Activated T-cell treated with anti-CD3 and anti-CD28 coated beads, Interleukin-2, amount 50 U/mL, for 1 hour (primary cell): ENCODE measurements at regions not wholly inside any gene's neighbourhood (a gene's known extent, or its start where the extent isn't known, plus 50 kb on each side); places are given as distances from the start of the nearest gene placed in this dataset.
"Not testable (repeated sequence)": the region's sequence is repeated elsewhere in the genome, so short reads cannot be mapped to it uniquely, and the experiment has no call there.

ENCODE experiments used
- DNase-seq: peaks from one replicate; pipeline ENCODE4 v3.0.0-alpha.2; 2020

DNA sequence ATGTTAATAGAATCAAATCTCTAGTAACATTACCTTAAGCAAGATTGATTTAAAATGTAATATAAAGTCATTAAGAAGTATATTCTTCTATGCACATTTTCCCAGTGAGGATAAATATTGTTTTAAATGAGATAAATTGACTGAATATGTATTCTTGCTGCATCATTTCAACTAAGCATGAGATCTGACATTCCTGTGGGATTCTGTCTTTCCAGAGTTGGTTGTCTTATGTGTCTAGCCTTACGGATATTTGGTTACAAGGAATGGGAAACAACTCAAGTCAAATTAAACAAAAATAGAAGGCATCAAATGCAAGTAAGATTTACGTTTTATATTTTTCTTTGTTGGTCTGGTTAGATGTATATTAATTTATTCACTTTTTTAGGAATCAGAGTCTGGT is 287.5 kb downstream of the PTGER3 start:
- no peak for DNase-seq

DNA sequence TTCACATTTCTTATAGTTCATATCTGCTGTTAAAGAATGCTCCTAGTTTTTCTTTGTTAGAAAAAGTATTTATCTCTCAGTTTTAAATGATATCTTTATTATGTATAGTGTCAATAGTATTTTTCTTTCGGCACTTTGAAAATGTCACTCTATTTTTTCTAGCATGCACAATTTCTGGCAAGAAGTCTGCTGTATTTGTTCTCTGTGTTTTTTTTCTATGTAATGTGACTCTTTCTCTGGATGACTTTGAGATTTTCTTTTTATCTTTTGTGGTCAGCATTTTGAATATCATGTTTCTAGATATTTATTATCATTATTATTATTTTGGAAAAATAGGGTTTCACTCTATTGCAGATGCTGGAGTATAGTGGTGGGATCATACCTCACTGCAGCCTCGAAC is 285.2 kb downstream of the PTGER3 start:
- DNase-seq: no peak

DNA sequence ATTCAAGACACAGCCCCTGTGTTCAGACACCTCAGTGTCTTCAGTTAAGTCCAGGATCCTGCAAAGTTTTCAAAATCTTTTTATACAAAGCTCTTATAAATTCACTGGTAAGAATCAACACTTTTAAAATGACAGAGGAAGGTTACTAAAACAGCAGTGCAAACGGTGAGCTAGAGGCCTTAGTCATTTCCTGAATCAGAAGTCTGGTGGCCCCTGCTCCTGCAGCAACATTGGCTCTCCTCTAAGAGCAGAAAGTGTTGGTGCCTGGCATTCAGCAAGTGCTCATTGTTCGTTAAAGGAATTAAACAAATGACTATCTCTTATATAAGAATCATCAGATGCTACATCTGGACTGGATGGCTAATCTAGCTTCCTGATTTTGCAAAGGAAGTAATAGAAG is 282.9 kb downstream of the PTGER3 start:
- no peak for DNase-seq

DNA sequence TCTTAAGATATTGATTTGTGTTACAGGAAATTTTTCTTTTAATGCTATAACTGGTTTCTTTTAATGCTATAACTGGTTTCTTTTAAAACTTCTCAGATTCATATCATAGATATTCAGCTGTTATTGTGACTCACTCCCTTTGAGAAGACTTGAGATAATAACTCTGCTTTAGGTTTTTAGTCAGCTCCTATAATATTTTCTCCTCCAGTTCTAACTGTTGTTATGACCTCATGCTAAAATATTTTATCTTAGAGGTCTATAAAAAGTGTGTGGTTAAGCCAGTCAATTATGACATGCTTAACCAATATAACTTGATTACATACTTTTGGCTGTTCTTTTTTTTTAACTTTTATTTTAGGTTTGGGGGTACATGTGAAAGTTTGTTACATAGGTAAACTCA is 280.2 kb downstream of the PTGER3 start:
- no peak for DNase-seq

DNA sequence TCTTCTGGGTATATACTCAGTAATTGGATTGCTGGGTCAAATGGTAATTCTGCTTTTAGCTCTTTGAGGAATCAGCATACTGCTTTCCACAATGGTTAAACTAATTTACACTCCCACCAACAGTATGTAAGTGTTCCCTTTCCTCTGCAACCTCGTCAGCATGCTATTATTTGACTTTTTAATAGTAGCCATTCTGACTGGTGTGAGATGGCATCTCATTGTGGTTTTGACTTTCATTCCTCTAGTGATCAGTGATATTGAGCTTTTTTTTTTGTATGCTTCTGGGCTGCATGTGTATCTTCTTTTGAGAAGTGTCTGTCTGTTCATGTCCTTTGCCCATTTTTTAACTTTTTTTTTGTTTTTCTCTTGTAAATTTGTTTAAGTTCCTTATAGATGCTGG is 279.4 kb downstream of the PTGER3 start:
- DNase-seq: no peak

DNA sequence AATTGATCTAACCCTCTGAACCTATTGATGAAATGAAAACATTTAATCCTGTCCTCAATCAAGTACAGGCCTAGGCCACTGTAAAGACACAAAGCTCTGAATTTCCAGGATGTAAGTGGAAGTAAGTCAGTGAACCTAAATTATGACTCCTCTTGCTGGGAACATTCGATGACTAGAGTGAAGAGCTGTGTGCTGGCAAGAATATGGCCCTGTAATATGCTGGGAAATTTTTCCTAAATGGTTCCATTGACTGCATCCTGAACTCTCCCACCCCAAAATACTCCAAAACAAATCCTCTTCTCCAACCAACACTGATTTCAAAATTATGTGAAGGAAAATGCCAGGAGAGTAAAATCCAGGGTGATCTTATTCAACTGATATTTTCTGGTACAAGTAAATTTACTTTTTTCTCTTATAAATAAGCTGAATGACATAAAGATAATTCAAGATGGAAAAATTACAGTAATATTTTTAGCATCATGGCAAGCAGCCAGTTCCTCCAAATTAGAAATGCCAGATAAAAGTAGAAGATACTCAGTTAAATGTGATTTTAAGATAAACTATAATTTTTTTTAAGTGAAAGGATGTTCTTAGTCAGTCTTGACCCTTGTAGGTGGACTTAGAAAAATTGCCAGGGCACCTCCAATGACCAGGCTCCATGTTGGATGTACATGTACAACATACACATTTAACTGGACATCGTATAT is 269.4 kb downstream of the PTGER3 start:
- no peak for DNase-seq

DNA sequence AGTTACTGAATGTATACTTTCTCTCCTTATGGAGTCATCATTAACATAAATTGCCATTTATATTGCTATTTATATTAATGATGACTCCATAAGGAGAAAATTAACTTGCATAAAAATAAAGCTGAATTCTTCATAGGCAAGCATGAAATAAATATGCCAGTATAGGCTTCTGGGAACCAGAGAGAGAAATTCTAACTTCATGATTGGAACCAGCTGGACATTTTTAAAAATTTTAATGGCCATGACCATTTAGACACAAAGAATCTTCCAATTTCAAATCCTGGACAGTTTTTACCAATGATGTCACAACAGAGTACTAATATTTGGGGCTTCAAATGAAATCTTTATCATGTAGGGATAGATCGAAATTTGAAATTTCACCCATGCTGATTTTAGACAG is 268.7 kb downstream of the PTGER3 start:
- DNase-seq: no peak

DNA sequence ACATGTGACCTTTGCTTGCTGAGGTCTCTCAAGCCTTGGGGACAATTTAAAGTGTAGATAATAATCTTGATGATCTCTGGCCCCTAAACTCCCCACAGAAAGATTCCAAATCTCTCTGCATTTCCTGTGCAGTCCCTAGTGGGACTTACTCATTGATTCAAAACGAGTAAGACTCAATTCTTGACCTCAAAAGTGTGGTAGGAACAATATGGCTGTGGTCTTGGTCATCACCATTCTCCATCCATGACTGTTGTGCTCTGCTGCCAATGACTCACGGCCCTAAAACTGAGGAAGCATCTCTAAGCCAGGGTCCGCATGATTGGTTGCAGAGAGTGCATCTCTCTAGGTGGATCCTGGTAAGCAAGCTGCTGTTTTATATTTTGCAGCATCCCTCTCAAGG is 268.0 kb downstream of the PTGER3 start:
- no peak for DNase-seq

DNA sequence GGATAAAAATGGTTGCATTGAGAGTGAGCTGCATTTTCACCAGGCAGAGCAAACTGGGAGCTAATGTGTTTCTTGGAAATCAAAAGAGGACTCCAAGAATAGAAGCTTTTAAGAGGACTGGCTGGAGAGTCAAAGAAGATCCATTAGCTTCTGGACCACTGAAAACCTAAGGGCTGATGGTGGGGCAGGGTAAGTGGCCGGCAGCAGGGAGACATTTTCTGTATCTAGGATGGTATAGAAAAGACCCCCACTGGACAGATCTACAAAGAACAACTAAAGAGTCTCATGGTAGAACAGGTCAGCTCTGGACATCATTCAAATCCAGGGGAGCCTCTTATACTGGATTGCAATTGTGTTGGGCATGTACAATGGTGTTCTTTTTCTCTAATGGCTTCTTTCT is 262.3 kb downstream of the PTGER3 start:
- DNase-seq: no peak

DNA sequence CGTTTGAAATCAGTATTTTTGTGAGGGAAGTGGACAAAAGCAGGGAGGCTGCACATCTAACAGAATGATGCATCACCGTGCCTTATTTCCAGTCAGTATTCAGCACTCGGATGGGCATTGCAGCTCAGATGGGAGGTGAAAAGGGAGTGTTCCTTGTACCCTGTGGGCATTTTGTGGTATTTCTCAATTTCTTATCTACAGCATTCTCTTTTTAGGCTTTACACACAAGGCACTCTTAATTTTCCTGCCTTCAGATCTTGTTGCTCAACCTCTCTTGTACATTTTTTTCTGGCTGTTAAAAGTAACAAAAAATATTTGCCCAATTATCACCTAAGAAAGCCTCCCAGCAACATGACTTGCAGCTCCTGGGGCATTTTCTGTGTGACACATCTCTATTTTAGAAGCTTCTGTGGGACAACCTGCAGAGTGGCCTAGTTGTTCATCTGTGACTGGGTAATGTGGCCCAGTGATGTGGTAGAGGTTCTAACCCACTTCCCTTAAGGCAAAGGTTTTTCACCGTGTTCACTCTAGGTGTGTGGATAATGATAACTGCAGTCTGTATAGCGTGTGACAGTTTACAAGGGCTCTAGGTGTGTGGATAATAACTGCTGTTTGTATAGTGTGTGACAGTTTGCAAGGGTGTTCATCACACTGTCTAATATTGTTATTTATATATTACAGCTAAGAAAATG is 257.2 kb downstream of the PTGER3 start:
- DNase-seq: no peak

DNA sequence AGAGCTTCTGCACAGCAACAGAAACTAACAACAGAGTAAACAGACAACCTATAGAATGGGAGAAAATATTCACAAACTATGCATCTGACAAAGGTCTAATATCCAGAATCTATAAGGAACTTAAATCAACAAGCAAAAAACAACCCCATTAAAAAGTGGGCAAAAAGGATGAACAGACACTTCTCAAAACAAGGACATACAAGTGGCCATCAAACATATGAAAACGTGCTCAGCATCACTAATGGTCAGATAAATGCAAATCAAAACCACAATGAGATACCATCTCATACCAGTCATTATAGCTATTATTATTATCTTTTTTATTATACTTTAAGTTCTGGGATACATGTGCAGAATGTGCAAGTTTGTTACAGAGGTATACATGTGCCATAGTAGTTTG is 252.6 kb downstream of the PTGER3 start:
- not testable (repeated sequence) for DNase-seq

DNA sequence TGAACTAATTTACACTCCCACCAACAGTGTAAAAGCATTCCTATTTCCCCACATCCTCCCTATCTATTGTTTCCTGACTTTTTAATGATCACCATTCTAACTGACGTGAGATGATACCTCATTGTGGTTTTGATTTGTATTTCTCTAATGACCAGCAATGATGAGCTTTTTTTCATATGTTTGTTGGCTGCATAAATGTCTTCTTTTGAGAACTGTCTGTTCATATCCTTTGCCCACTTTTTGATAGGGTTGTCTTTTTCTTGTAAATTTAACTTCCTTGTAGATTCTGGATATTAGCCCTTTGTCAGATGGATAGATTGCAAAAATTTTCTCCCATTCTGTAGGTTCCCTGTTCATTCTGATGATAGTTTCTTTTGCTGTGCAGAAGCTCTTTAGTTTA is 251.3 kb downstream of the PTGER3 start:
- DNase-seq: not testable (repeated sequence)

DNA sequence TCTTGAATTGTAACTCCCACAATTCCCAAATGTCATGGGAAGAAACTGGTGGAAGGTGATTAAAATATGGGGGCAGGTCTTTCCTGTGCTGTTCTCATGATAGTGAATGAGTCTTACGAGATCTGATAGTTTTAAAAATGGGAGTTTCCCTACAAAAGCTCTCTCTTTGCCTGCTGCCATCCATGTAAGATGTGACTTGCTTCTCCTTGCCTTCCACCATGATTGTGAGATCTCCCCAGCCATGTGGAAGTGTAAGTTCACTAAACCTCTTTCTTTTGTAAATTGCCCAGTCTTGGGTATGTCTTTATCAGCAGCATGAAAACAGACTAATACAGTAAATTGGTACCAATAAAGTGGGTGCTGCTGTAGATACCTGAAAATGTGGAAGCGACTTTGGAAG is 245.0 kb downstream of the PTGER3 start:
- not testable (repeated sequence) for DNase-seq

DNA sequence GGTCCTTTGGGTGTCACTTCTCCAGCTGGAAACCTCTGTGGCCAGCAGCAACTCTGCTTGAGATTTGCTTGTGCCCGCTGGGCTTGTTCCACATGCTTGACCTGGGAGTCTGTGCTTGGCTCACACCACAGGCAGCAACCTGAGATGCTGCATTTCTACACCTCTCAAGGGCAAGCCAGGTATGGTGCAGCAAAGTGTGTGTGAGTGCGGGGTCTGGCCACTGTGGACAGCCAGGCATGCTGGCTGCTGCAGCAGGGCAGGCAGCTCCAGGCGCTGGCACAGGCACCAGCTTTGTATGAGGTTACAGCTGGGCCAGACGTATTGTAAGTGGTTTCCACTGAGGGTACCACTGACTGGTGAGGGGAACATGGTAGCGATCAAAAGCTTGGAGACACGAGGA is 242.0 kb downstream of the PTGER3 start:
- DNase-seq: no peak

DNA sequence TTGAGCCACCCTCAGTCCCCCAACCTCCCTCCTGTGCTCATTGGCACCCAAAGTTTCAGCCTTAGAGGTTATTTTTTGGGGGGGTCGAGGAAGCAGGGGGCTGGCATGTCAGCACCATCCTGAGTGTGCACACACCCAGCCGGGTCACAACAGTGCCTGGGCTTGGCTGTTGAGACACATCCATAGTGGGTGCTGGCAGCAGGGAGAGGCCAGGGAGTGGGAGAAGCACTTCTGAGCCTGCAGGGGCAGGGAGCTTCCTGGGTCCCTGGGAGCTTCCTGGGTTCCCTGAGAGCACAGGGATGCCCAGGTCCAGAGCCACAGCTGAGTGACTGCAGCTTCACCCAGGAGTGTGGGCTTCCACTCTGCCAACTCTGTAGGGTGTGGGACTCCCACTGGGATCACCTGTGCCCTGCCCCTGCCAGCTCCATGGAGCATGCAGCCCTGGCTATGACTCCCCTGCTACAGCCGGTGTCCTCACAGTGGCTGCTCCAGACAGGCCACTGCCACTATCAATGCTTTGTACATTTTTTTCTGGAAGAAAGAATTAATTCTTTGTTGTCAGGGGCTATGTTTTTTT is 240.4 kb downstream of the PTGER3 start:
- no peak for DNase-seq

DNA sequence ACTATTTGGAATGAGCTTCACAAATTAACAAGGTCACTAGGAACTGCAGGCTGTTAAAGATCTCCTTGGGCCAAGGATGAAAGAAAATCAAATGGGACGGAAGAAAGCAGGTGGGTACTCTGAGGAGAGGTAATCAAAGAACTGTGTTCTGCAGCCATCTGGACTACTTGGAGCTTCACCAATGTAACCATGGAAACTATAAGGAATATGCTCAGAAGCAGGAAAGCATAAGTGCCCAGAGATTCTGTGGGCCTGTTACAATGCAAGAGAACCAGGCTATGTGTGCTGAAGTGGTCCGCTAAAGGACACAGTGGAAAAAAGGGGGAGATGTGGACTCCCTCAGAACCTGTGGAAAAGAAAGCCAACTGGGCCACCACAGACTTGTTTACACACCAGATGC is 238.5 kb downstream of the PTGER3 start:
- DNase-seq: no peak

DNA sequence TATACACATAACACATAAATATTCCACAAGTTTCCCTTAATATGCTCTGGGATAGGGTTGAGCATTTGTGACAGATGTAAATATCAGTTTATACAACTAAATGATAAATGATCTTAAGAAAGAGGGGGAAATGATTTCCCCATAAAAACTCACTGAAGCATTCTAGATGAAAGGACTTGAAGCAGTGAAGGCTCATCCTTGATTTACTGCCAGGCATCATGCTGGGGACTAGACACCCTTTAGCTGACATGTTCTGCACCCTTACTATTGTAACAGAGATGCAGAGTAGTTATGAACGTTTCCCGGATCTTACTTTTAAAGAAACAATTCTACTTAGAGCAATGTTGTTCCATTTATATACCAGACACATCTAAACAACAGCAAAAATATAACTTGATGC is 235.8 kb downstream of the PTGER3 start:
- no peak for DNase-seq

DNA sequence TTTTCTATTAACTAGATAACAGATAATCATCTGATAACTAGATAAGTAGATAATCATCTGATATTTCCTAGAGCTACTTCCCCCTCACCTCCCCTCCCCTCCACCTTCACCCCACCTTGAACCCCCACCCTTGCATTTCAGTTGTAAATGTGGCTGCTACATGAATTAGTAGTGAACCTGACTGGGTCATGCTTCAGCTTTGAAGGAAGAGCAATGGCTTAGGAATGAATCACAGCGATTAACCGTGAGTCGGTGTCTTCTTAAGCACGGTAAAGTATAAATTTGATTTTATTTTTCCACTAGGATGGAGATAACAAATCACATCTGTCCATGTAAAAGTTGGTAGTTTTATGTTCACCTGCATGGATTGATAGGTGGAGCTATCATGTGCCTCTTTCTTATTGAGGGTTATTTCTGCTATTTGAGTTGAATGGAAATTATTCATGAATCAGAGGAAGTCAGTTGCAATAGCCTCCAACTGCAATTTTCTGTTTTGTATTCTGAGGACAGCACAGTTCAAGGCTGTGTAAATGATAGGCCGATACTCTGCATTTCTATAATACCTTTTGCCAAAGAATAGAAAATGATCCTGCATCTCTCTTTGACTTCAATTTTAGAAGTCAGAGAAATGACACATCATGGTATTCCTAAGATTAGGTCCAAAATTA is 235.0 kb downstream of the PTGER3 start:
- no peak for DNase-seq

DNA sequence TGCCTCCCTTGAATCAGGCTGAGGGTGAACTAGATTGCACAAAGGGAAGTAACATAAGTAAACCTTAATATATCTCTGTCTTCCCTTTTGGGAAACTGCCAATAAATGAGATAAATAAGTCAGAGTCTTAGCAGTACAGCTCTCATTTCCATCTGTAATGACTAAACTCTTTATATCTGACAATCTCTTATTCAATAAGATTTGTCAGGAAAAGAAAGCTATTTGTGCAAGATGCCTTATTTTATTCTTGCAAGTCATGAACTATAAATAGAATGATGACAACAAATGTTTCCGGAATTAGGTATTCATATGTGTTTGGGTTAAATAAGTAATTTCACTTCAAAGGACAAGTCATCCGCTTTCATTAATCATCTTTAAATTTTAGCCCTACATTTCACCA is 229.2 kb downstream of the PTGER3 start:
- no peak for DNase-seq

DNA sequence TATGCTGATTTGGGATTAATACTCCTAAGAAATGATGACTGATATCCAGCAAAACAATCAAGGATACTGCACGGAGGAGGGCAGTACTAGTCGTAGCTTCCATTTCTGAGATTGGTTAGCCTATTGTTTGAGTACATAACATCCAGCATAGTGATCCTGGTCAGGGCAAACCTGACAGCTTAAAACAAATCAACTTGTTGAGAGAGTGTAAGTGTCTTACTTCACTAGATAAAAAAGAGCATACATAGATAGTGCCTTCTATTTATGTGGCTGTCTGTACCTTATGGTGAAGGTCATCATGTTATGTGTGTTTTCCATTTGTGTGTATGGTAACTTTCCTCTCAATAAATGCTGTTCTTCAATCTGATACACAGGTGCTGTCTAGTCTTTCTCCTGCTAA is 228.4 kb downstream of the PTGER3 start:
- no peak for DNase-seq

DNA sequence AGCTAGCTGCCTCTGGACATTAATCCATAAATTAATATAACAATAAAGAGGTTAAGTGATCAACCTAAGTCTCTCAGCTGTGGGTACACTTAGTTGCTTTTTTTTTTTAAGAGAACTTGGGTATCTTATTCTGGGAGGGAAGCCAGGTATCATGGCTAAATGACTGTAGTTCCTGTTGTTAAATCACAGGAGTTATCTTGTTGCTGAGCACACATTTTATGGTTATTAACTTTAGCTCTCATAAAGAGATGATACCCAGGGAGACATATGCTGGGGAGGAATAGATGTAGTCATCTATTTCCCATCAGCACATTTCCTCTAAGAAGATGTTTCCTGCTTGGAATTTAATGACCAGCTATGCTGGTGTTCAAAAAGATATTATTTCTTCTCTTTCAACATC is 227.8 kb downstream of the PTGER3 start:
- no peak for DNase-seq

DNA sequence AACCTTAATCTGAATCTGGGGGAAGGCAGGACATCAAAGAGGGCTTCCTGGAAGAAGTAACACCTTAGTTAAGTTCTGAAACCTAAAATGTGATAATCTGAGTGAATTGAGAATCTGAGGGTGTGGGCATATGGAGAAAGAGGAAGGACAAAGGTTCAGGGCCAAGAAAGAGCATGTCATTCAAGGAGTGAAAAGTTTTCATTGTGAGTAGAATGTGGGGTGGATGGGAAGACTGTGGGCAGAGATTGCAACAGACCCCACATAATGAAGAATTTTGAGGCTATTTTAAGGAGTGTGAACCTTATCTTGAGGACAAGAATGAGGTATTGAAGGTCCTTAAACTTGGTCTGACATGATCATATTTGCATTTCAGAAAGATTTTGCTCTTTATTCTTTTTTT is 227.2 kb downstream of the PTGER3 start:
- no peak for DNase-seq

DNA sequence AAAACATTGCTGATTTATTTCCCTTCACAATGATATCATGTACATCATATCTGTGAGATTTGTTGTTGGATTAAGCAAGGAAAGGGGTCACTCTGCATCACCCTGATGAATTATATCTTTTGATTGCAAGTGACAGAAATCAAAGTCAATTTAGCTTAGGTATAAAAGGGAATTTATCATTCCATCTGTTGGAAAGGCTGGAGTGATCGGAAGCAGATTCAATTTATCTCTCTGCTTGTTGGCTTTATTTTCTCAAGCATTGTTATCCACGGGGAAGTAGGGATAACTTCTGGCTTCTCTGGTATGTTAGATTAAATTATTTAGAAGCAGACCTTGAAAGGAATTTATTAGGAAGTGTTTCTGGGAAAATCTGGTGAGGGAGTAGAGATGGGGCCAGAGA is 226.6 kb downstream of the PTGER3 start:
- DNase-seq: no peak

DNA sequence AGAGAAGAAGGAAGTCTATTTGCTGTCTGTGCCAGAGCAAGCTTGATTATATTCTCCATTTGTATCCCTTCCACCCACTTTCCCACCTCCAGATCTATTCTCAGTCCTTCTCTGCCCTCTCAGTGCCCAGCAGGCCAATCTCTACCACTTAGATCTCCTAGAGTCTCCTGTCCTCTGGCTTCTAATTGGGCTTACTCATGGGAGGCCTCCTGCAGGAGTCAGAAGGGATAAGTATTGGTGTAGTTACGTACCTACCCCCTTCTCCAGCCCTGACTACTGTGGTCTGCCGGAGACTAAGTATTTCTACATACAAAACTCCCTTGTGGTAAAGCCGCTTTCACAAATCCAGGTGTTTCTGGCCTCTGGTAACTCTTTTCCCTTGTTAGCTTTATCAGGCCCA is 221.2 kb downstream of the PTGER3 start:
- DNase-seq: no peak
